Dermis microvascular lymphatic vessel endothelial cell (primary cell): ENCODE measurements at regions not wholly inside any gene's neighbourhood (a gene's known extent, or its start where the extent isn't known, plus 50 kb on each side); places are given as distances from the start of the nearest gene placed in this dataset.

Experiments
- DNase-seq, 2 donors: peaks; one replicate each; pipeline versions ENCODE4 v3.0.0 to v3.0.0-alpha.2; 2010; ENCODE audit warnings: low read depth in 2 of 2

DNA sequence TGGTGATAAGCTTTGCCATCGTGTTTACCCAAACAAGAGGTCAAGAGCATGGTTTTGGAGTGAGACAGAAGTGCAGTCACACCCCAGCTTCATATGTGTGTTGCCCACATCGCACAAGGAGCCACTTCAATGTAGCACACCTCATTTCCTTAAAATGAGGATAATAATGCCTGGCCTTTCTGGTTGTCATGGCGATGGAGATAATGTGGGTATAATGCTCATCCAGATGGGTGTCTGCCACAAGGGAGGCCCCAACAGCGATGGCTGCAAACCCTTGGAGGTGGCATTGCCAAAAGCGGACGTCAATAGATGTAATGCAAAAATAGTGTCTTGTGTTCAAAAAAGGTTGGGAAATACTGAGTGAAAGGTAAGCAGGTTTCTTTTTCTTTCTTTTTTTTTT lies 83.1 kb upstream of the AJAP1 start:
- DNase-seq, result no peak

DNA sequence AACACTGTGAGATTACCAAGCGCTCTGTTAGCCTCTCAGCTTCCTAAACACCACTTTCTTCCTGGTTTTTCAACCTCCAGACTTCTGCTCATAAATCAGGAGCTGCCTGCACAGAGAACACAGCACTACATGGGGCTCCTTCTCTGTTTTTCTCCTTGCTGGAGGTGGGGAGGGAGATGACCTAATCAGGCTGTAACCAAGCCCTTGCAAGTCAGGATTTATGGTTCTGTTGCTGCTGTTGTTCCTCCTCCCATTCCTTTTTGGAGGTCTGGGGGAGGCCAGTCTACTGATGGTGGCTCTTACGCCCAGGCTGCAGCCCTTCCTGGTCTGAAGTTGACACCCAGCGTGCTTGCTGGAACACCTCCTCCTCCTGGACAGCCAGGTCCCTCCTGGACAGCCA lies 80.9 kb upstream of the AJAP1 start:
- no peak for DNase-seq

GRCh38 chr1:4581807-4582206 lies 72.6 kb upstream of the AJAP1 start:
- no peak for DNase-seq

DNA sequence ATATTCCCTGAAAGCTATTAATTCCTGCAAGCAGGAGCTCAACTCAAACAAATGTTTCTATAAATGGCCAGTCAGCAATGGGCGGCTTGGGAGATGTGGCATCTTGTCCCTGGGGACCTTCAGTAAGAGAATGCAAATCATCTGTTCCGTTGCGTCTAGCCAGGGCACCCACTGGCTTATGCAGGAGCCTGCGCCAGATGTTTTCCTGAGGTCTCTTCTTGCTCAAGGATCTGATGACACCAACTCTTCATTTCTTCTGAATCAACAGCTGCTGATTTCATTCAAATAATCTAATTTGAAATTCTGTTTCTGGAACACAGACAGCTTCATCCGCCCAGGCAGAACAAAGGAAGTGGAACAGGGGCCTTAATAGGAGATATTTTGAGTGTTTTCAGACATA lies 70.0 kb upstream of the AJAP1 start:
- no peak for DNase-seq

DNA sequence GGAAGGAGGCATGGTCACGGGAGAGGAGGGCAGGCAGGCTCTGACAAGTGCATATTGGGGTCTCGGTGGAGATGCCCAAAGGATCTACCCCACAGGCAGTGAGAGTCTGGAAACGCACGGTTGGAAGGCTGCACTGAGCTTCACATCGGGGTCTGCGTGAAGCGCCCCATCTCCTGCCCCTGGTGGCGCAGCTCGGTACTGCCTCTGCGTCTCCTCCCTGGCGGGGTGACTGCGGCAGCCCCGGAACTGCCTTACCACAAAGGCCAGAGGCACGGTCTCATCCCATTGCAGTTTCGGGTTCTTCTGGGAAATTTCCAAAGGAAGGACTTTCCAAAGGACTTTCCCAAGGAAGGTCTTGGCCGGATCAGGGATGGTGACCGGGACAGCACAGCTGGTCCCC lies 69.2 kb upstream of the AJAP1 start:
- no peak for DNase-seq

GRCh38 chr1:4585705-4586104 lies 68.7 kb upstream of the AJAP1 start:
- DNase-seq, result no peak

DNA sequence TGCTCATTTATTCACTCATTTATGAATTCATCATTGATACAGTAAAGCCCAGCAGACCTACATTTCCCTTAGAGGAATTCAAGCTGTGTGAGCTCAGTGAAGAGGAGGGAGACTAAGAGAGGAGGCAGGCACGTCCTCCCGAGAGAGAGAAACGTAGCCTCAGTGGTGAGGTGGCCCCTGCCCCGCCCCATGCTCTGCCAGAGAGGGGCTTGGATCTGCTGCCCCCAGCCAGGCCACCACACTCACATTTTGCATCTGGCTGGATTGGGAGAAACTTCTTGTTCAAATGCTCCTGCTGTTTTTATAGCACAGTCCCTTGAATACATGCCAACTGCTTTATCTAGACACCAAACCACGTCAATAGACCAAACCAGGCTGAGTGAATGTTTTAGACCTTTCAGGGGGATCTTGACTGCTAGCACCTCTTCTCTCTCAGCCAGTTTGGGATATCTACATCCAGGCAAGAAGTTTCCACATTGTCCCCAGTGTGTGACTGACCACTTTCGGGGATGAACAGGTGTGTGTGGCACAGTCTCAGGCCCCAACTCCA lies 67.7 kb upstream of the AJAP1 start:
- DNase-seq, result no peak

GRCh38 chr1:4587721-4588120 lies 66.7 kb upstream of the AJAP1 start:
- DNase-seq, result no peak

GRCh38 chr1:4590756-4591155 lies 63.7 kb upstream of the AJAP1 start:
- no peak for DNase-seq

GRCh38 chr1:4591926-4592325 lies 62.5 kb upstream of the AJAP1 start:
- no peak for DNase-seq

GRCh38 chr1:4593106-4593505 lies 61.3 kb upstream of the AJAP1 start:
- no peak for DNase-seq

- DNase-seq, result no peak
These were observed 60.0 kb upstream of the AJAP1 start for GRCh38 chr1:4594286-4594991.

- DNase-seq, result no peak
These were observed 58.8 kb upstream of the AJAP1 start for GRCh38 chr1:4595341-4596225.

DNA sequence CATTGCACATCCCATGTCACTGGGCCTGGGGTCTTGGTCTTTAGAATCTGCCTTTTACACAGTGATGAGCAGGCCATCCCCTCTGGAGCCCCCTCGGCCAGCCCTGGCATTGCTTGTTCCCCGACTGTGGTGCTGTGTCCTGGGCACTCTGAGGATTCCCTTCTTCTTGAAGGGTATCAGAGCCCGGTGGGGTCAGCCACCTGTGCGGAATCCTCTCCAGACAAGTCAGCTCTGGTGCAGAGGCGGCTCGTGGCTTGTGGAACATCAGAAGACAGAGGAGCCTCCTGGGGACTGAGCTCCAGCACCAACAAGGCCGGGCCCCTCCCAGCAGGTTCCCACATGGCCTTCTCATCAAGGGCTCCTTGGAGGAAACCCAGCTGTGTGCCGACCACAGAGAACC lies 57.9 kb upstream of the AJAP1 start:
- DNase-seq, result no peak

DNA sequence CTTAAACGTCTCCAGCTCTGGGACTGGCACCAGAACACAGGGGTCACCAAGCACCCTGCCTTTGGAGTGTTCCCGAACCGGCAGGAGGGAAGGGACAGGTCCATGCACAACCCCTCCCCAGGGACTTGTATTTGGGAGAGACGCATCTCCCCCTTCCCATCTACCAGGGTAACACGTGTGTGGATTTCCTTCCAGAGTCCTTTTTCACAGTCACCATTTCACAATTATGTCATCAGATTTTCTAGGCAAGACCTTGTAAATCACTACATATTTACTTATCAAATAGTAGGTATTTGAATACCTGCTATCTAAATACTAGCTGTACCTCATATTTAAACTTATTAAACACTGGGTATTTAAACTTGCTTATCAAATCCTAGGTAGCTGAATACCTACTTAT lies 57.4 kb upstream of the AJAP1 start:
- DNase-seq, result no peak

- DNase-seq, result no peak
These were observed 55.8 kb upstream of the AJAP1 start for GRCh38 chr1:4598561-4598960.

DNA sequence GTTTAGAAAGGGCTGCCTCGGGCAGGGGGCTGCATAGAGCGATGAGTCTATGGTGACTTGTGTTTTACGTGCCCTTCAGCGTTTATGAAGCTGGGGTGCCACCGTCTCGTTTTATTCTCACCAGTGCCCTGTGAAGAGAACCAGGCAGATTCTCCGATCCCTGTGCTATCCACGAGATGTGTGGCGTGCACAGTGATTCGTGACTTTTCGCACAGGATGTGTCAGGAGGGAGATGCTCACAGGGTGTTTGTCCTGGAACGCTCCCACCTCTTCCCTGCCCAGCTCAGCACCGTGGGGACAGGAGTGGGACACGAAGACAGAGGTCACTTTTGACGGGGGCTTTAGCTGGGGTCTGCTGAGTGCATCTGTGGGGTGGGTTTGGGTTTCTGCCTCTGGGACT lies 54.9 kb upstream of the AJAP1 start:
- DNase-seq, result no peak

DNA sequence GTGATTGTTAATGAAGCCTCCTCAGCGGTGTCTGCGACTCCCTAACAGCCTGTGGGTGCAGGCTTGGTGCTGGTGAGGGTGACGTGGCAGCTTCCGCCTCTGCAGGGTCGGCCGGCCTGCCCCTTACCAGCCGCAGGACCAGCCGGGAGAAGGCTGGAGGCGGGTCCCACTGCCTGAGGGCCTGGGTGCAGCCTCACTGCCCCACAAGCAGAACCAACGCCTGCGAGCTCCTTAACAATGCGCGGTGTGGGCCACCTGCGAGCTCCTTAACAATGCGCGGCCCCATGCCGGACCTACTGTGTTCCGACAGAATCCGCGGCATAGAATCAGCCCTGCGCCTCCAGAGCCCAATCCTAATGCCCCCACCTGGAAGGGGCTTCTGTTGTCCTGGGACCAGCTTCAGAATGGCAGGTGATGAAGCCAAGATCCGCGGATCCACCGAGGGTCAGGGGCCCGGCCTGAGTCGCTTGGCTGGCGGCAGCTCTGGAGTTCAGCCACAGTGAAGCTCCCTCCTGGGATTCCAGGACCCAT lies 54.4 kb upstream of the AJAP1 start:
- no peak for DNase-seq

GRCh38 chr1:4600615-4601460 lies 53.6 kb upstream of the AJAP1 start:
- DNase-seq, result no peak

DNA sequence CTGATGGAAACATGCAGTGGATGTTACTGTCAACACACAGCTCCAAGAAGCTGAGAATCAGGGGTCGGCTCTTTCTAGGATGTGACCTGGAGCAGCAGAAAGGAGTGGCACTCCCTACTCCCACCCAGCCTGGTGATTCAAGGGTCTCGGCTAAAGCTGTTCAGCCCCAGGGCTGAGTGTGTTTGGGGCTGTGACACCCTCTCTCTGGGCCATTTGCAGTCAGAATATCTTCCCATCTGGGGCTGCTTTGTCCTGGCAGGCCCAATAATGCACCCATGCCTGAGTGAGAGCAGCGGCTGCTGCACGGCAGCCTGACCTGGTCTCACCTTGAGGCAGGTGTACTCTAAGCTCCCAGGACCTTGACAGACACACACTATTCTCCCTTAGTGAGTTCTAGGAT lies 52.5 kb upstream of the AJAP1 start:
- DNase-seq, result no peak

DNA sequence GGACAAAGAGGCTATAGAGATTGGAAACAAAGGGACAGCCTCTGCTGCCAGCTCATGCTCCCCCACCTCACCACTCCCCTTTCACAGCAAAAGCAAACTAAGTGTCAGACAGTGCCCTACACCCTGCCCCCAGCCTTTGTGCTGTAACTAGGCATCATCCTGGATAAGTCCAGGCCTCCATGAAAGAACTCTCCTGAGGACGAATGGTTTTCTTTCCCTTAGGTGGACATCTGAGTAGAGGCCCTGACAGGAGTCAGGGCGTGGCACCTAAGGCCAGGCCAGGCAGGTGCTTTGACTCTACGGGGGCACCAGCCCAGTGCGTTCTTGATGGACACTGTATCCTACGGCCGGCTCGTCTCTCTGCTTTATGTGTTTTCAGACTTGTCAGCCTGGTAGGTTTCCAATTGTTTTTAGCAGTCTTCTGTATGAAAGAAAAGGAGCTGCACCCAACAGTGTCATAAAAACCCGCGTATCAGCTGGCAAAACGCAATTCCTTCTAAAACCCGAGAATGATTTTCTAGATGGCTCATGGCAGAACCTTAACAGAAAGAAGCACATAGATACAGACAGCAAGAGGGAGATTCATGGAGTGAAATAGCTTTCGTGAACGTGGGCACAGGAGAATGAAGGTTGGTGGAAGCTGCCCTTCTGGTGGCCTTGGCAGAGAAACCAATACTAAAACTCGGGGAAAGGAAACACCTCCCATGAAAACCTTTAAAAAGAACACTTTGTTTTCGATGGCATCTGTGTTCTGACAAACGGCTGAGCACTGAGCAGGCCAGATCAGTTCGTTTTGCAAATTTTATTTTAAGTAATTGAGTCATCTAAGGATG lies 51.7 kb upstream of the AJAP1 start:
- no peak for DNase-seq
